Activated CD8-positive, alpha-beta memory T cell treated with anti-CD3 and anti-CD28 coated beads, Interleukin-2, amount 50 U/mL, for 4 hours (primary cell): ENCODE measurements at regions not wholly inside any gene's neighbourhood (a gene's known extent, or its start where the extent isn't known, plus 50 kb on each side); places are given as distances from the start of the nearest gene placed in this dataset.
"Not testable (repeated sequence)": the region's sequence is repeated elsewhere in the genome, so short reads cannot be mapped to it uniquely, and the experiment has no call there.

Experiments
- DNase-seq: peaks from one replicate; pipeline ENCODE4 v3.0.0-alpha.2; 2020

DNA sequence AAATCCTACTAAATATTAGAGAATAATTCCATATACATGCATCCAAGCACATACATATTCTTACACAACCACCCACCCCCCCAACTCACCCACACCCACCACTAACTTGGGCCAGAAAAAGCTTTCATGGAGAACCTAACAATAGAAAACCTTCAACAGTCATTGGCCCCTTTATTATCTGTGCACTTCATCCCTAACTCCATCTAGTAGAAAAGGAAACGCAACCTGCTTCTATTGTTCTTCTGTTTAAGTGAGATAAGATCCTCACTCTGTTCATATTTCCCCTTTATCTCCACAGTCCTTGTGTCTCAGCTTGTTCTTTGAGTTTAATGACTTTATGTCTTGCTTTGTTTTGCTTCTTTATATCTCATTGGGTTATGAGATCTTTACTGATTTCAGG lies 1740.2 kb upstream of the CELF4 start:
- DNase-seq = no peak

DNA sequence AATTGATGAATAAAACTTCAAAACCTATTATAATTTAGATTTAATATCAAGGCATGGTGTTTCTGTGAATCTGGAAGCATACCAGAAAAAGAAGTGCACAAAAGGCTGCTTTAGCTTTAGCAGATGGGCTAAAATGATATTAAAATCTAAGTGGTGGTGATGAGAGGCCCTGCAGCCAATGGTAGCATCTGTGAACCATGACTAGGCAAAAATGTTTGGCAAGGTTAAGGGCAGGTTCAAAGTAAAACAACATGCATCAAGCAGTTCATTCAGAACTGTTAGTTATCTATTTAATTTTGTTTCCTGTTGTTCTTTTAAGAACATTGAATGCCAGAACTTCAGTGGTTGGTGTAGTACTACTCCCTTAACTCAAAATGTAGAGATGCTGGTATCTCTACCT lies 1736.9 kb upstream of the CELF4 start:
- no peak for DNase-seq

DNA sequence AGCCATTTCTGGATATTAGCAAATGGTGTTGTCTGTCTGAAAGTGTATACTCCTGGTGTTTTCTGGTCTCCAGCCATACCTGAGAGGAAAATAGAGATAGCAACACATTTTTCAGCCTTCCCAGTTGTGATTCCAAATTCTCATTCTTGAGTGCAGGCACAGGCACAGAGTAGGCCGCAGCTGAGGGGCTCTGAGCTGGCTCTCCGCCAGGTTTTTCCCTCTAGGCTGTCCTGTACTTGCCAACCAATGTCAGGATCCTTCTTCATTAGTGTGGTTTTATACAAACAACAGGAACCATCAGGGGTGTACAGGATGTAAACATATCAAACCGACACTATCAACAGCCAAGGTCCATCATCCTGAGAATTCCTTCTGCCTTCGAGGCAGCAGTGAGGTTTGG lies 1733.6 kb upstream of the CELF4 start:
- DNase-seq = no peak

- DNase-seq = no peak
Measured at GRCh38 chr18:39297225-39297624, 1731.6 kb upstream of the CELF4 start.

DNA sequence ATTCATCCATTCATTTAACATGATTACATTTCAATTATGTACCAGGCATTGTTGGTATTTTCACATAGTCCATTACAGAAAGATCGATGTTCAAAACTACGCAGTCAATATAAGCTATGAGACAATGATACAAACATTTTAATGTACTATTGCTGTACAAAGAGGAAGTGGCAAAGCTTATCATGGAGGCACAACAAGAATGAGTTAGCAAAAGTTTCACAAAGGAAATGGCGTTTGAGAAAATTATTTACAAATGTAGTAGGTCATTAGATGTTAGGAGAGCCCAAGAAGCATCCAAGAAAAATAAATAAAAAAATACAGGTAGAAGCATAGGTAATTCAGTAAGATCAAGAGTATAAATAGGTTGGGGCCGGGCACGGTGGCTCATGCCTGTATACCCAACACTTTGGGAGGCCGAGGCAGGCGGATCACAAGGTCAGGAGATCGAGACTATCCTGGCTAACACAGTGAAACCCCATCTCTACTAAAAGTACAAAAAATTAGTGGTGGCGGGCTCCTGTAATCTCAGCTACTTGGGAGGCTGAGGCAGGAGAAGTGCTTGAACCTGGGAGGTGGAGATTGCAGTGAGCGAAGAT lies 1730.8 kb upstream of the CELF4 start:
- DNase-seq = no peak

- DNase-seq = no peak
Measured at GRCh38 chr18:39276764-39277163, 1711.2 kb upstream of the CELF4 start.

DNA sequence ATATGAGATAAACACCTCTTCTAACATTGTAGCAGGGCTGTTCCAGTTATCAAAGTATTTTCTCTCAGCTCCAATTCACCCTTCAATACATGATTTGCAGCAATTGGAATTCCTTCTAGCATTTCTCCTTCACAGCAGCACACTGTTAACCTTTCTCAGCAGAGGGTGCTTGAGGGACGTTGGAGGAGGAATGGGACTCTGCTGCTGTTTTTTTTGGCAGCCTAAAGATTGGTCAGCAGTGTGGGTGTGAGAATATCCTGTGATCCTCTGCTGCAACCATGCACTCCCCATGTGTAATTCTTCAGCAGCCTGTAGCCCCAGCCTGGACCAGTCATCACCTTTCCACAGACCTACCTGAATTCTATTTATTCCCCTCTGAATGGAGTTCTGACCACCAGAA lies 1708.9 kb upstream of the CELF4 start:
- no peak for DNase-seq

DNA sequence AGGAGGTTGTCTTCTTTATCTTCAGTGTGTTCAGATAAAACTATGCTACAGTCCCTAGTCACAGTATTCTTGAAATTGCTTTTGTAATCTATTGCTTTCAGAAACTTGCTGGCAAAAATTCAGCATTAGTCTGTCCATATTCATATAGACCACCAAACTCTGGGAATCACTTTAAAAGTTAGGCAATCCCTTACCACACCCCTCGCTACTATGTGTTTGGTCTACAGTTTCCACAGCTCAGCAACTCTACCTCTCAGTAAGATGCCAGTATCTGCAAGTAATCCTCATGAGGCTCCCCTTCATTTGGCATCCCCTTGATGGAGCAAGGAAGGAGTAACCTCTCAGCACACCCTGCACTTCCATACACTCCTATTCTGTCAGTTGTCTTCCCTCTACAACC lies 1706.6 kb upstream of the CELF4 start:
- DNase-seq = no peak

DNA sequence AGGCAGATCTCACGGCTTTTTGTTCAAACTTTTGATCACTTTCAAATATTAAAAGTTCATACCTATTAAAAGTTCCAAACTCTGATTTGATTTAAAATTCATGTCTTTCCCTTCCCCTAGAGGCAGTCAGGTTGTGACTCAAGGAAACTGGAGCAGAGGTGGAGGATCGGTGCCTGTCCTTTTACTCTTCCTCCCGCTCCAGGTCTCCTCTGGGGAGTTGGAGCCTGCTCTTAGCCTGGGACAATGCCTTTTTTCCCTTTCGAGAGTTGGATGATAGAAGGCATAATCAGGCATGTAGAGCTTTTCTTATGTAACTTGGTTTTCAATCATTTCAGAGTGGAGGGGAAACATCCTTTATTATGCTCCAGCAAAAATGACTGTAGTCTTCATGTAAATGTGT lies 1706.1 kb upstream of the CELF4 start:
- no peak for DNase-seq

DNA sequence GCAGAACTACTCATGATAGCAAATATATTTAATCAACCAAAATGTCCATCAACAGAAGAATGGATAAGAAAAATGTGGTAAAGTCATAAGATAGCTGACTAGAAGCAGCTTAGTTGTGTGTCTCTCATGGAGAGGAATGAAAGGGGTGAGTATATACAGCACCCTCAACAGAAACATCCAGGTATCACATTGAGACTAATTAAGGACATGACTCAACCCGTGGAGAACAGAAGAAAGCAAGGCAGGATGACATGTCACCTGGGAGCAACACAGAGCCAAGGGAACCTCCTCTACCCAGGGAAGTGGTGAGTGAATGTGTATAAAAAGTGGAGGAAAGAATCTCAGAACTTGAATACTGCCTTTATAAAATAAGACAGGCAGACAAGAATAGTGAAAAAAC lies 1695.0 kb upstream of the CELF4 start:
- no peak for DNase-seq

GRCh38 chr18:39259736-39260135 lies 1694.1 kb upstream of the CELF4 start:
- no peak for DNase-seq

DNA sequence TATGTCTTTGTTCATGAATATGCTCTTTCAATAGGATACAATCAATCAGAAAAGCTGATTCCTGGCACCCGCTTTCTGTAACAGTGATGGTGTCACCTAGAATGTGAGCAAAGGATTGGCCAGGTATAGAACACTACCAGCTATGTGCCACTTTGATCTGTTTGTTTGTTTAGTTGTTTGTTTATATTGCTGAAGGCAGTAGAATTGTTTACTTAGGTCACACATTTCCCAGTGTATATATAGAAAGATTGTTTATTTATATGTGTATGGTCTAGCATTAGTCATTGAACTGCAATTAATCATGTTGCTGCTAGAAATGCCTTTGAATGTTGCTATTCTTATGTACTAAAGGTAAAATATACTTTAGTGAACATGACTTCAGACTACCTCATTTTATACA lies 1678.6 kb upstream of the CELF4 start:
- no peak for DNase-seq

DNA sequence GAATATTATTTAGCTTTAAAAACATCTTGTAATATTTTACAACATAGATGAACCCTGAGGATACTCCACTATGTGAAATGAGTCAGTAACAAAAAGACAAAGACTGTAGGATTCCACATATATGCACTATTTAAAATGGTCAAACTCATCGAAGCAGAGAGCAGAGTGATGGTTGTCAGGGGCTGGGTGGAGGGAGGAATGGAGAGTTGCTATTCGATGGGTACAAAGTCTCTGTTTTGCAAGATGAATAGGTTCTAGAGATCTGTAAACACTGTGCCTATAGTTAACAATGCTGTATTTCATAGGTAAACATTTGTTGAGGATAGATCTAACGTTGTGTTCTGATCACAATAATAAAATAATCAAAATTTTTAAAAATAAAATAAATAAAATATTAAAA lies 1675.9 kb upstream of the CELF4 start:
- DNase-seq = no peak

GRCh38 chr18:39238981-39239660 lies 1673.5 kb upstream of the CELF4 start:
- no peak for DNase-seq

GRCh38 chr18:39235118-39235719 lies 1669.6 kb upstream of the CELF4 start:
- DNase-seq = no peak

GRCh38 chr18:39232937-39233336 lies 1667.3 kb upstream of the CELF4 start:
- no peak for DNase-seq

DNA sequence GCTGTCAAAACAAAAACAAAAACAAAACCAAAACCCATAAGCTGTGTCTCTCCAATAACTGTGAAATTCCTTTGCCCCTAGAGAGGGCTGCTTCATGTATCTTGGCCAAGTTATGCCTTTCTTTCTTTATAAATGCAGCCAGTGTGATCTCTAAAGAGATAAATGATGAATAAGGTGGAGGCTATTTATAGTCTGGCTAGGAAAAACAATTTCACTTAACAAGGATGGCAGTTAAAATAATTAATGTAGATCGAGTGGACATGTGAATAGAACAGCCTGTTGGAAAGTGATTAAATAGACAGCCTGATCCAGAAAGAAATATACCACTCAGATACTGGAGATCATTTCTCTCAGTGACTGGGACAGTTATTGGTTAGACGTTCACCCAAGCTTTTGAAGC lies 1666.9 kb upstream of the CELF4 start:
- no peak for DNase-seq

- DNase-seq = no peak
Measured at GRCh38 chr18:39230086-39230803, 1664.6 kb upstream of the CELF4 start.

GRCh38 chr18:39227769-39228168 lies 1662.2 kb upstream of the CELF4 start:
- not testable (repeated sequence) for DNase-seq

DNA sequence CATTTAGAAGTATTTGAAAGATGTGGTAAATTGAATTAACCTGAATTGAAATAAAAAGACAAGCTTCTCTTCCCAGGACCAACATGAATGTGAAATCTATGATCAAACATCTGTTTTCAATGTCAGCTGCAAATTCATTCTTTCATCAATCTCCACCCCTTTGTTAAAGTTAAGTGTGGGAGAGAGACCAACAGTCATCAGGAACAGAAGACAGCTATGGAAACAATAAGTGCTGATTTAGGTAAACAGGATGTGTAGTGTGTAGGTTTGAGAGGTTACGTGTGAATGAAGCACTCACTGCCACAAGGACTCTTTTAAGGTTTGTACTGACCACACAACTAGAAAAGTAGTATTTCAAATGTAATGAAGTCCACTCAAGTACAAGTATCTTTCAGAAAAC lies 1659.8 kb upstream of the CELF4 start:
- DNase-seq = no peak

GRCh38 chr18:39223283-39223682 lies 1657.7 kb upstream of the CELF4 start:
- no peak for DNase-seq

GRCh38 chr18:39215920-39216319 lies 1650.3 kb upstream of the CELF4 start:
- no peak for DNase-seq

DNA sequence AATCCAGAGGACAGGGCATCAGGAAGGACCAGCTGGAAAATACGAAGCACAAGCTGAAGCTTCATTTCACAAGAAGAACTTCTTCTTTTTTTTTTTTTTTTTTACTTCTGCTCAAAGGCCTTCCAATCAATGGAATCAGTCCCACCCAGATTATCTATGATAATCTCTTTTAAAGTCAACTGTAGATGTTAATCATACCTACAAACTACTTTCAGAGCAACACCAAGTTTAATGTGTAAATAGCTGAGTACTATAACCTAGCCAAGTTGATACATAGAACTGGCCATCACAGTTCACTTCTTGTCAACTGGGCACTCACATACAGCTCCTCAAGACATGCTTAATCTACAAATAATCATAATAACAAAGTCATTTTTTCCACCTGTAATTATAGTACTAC lies 1645.9 kb upstream of the CELF4 start:
- DNase-seq = no peak

GRCh38 chr18:39209173-39209572 lies 1643.6 kb upstream of the CELF4 start:
- DNase-seq = no peak
